H1 (cell line): ENCODE measurements at regions not wholly inside any gene's neighbourhood (a gene's known extent, or its start where the extent isn't known, plus 50 kb on each side); places are given as distances from the start of the nearest gene placed in this dataset.
A peak's percentile ranks its signal among the peaks of the same experiment; 100 is the strongest.

ENCODE experiments used
- CTCF ChIA-PET: fragments of 300-600 bp; sonication (Branson Sonifier 250); formaldehyde crosslinking; loops from one replicate; lab custom pipeline; 2021; ENCODE audit not compliant: partially characterized antibody; lab: Charles Lee
- POLR2A ChIA-PET: fragments of 300-600 bp; sonication (Branson Sonifier 250); formaldehyde crosslinking; loops from one replicate; lab custom pipeline; 2021; ENCODE audit warnings: inconsistent platforms; ENCODE audit not compliant: partially characterized antibody; lab: Charles Lee
- DNase-seq, 2 experiments: peaks; one replicate each; pipeline versions ENCODE4 v3.0.0 to v3.0.0-alpha.2; 2010 to 2022; ENCODE audit warnings: low spot score in 2 of 2, low read depth in 1 of 2, mixed read lengths in 1 of 2
- FAIRE-seq: peaks from 2 replicates; lab custom pipeline; 2011; peaks lifted over from hg19 to GRCh38; lab: Jason Lieb, UNC
- H2AFZ ChIP-seq: 2 replicates; pipeline ENCODE4 v1.8.1; 2012; ENCODE audit warnings: low read length, inconsistent platforms
- H2AK5ac ChIP-seq: 2 replicates; pipeline ENCODE4 v1.6.1; 2013; ENCODE audit warnings: low read depth, low read length
- H2BK120ac ChIP-seq: replicated peaks from 2 replicates; pipeline ENCODE3; 2013; ENCODE audit warnings: low read depth, low read length, inconsistent platforms
- H2BK12ac ChIP-seq: 2 replicates; pipeline ENCODE4 v1.6.1; 2013; ENCODE audit warnings: low read depth, low read length
- H2BK15ac ChIP-seq: 2 replicates; pipeline ENCODE4 v1.6.1; 2013; ENCODE audit warnings: low read length
- H2BK20ac ChIP-seq: 2 replicates; pipeline ENCODE4 v1.6.1; 2013; ENCODE audit warnings: low read length
- H2BK5ac ChIP-seq: 2 replicates; pipeline ENCODE4 v1.6.1; 2013; ENCODE audit warnings: low read depth, low read length
- H3K14ac ChIP-seq: 2 replicates; pipeline ENCODE4 v1.6.1; 2013; ENCODE audit warnings: inconsistent platforms; ENCODE audit not compliant: insufficient read length
- H3K18ac ChIP-seq: 2 replicates; pipeline ENCODE4 v1.6.1; 2013; ENCODE audit warnings: low read length; ENCODE audit errors: extremely low read depth
- H3K23ac ChIP-seq: 2 replicates; pipeline ENCODE4 v1.6.1; 2013; ENCODE audit warnings: inconsistent platforms; ENCODE audit not compliant: insufficient read length
- H3K23me2 ChIP-seq: 2 replicates; pipeline ENCODE4 v1.6.1; 2013; ENCODE audit warnings: low read depth, low read length
- H3K27ac ChIP-seq: 2 replicates; pipeline ENCODE4 v1.6.1; 2011; ENCODE audit warnings: low read depth, low read length, inconsistent platforms
- H3K27me3 ChIP-seq, 4 experiments: replicated peaks in 1 of 4; 1 replicate in 1 of 4; 2 replicates in 3 of 4; pipeline versions ENCODE4 v1.6.1 to v1.8.1; 2011 to 2013; ENCODE audit warnings: low read length in 3 of 4, mild to moderate bottlenecking in 3 of 4, inconsistent platforms in 2 of 4, mixed read lengths in 2 of 4, moderate library complexity in 1 of 4; ENCODE audit not compliant: control insufficient read depth in 3 of 4, insufficient read depth in 3 of 4; ENCODE audit errors: extremely low read depth in 1 of 4
- H3K36me3 ChIP-seq, 4 experiments: 2 replicates each; pipeline versions ENCODE4 v1.6.1 to v1.8.1; 2011 to 2013; ENCODE audit warnings: mild to moderate bottlenecking in 4 of 4, low read length in 3 of 4, moderate library complexity in 2 of 4, control low read depth in 1 of 4, inconsistent platforms in 1 of 4; ENCODE audit not compliant: insufficient read depth in 4 of 4, control insufficient read depth in 2 of 4
- H3K4ac ChIP-seq: replicated peaks from 2 replicates; pipeline ENCODE3; 2013; ENCODE audit warnings: low read length, low read depth, mixed read lengths, inconsistent platforms; ENCODE audit not compliant: insufficient read length
- H3K4me1 ChIP-seq, 4 experiments: replicated peaks in 1 of 4; 1 replicate in 1 of 4; 2 replicates in 3 of 4; pipeline versions ENCODE4 v1.6.1 to v1.8.1; 2011 to 2013; ENCODE audit warnings: low read length in 3 of 4, inconsistent platforms in 2 of 4, mixed read lengths in 1 of 4; ENCODE audit not compliant: insufficient read depth in 4 of 4, control insufficient read depth in 3 of 4
- H3K4me2 ChIP-seq, 2 experiments: 2 replicates each; pipeline versions ENCODE4 v1.6.1 to v1.8.1; 2011 to 2013; ENCODE audit warnings: low read depth in 2 of 2, low read length in 2 of 2, control low read depth in 1 of 2, inconsistent platforms in 1 of 2, mild to moderate bottlenecking in 1 of 2; ENCODE audit not compliant: insufficient read depth in 1 of 2
- H3K4me3 ChIP-seq, 4 experiments: fragments of 200-600, 300-600 bp in 1 of 4; sonication (generic), shearing (Covaris generic), sonication (Bioruptor Twin) in 1 of 4; 2 replicates each; pipeline versions ENCODE4 v1.5.1 to v1.8.1; 2011 to 2016; ENCODE audit warnings: low read length in 4 of 4, low read depth in 3 of 4, control low read depth in 2 of 4, inconsistent platforms in 2 of 4, mild to moderate bottlenecking in 2 of 4, mixed read lengths in 1 of 4, moderate library complexity in 1 of 4; ENCODE audit not compliant: insufficient read depth in 2 of 4; ENCODE audit errors: extremely low read depth in 1 of 4
- H3K56ac ChIP-seq: replicated peaks from 2 replicates; pipeline ENCODE3; 2013; ENCODE audit warnings: low read depth, mild to moderate bottlenecking, mixed read lengths, low read length, inconsistent platforms; ENCODE audit not compliant: insufficient read length
- H3K79me1 ChIP-seq: 2 replicates; pipeline ENCODE4 v1.6.1; 2013; ENCODE audit warnings: low read depth, low read length, control low read depth
- H3K79me2 ChIP-seq, 2 experiments: 2 replicates each; pipeline versions ENCODE4 v1.6.1 to v1.8.1; 2012 to 2013; ENCODE audit warnings: low read length in 2 of 2, mild to moderate bottlenecking in 2 of 2, inconsistent platforms in 1 of 2; ENCODE audit not compliant: insufficient read depth in 2 of 2, control insufficient read depth in 1 of 2
- H3K9ac ChIP-seq, 4 experiments: replicated peaks in 1 of 4; 1 replicate in 1 of 4; 2 replicates in 3 of 4; pipeline versions ENCODE4 v1.6.1 to v1.8.1; 2011 to 2013; ENCODE audit warnings: low read depth in 3 of 4, low read length in 3 of 4, control low read depth in 2 of 4, mild to moderate bottlenecking in 2 of 4, moderate library complexity in 2 of 4, inconsistent platforms in 1 of 4; ENCODE audit errors: extremely low read depth in 1 of 4
- H3K9me3 ChIP-seq, 2 experiments: 2 replicates each; pipeline versions ENCODE4 v1.6.1 to v1.8.1; 2012 to 2013; ENCODE audit warnings: mild to moderate bottlenecking in 2 of 2, moderate library complexity in 2 of 2, control low read depth in 1 of 2, inconsistent platforms in 1 of 2, low read depth in 1 of 2, low read length in 1 of 2, mixed read lengths in 1 of 2; ENCODE audit not compliant: insufficient read depth in 2 of 2
- H4K20me1 ChIP-seq, 2 experiments: replicated peaks in 1 of 2; 2 replicates each; pipeline versions ENCODE3 to v1.8.1; 2011 to 2013; ENCODE audit warnings: inconsistent platforms in 2 of 2, low read length in 2 of 2, mild to moderate bottlenecking in 1 of 2; ENCODE audit not compliant: insufficient read depth in 2 of 2, control insufficient read depth in 1 of 2
- H4K5ac ChIP-seq: 2 replicates; pipeline ENCODE4 v1.6.1; 2013; ENCODE audit warnings: low read length, low read depth, mixed read lengths, inconsistent platforms; ENCODE audit not compliant: insufficient read length
- H4K8ac ChIP-seq: 2 replicates; pipeline ENCODE4 v1.8.0; 2013; ENCODE audit warnings: mild to moderate bottlenecking, moderate library complexity, low read length, inconsistent platforms; ENCODE audit not compliant: insufficient read depth; ENCODE audit errors: extremely low read depth
- H4K91ac ChIP-seq: replicated peaks from 2 replicates; pipeline ENCODE3; 2013; ENCODE audit warnings: low read length, mixed read lengths, inconsistent platforms; ENCODE audit not compliant: insufficient read length
- RAD21 ChIP-seq, 2 experiments: IDR thresholded peaks in 1 of 2; conservative IDR thresholded peaks in 1 of 2; 2 replicates each; pipeline ENCODE4 v1.6.1; 2011; ENCODE audit warnings: low read depth in 2 of 2, low read length in 2 of 2, improper control_type of control experiment in 1 of 2, inconsistent platforms in 1 of 2, mild to moderate bottlenecking in 1 of 2, moderate library complexity in 1 of 2
- SP1 ChIP-seq: IDR thresholded peaks from 2 replicates; pipeline ENCODE4 v1.6.1; 2011; ENCODE audit warnings: low read depth, low read length
- WGBS, 2 experiments: shearing (Covaris generic) in 1 of 2; methylation state at CpG; one replicate each; pipeline versions ENCODE4 v1.1.6 to v1.1.7; 2013 to 2015; ENCODE audit warnings: low lambda C conversion rate in 2 of 2, mixed read lengths in 2 of 2, inconsistent platforms in 1 of 2, low coverage in 1 of 2, missing lambda C conversion rate in 1 of 2; ENCODE audit not compliant: insufficient replicate concordance in 2 of 2, insufficient coverage in 1 of 2, insufficient read length in 1 of 2; ENCODE audit errors: extremely low coverage in 1 of 2, missing lambda C conversion rate in 1 of 2; 5-methylcytosine and 5-hydroxymethylcytosine counted together
- TF ChIP-seq, protein P1 (sequence below), 3 experiments: IDR thresholded peaks; 1 replicate in 2 of 3; 2 replicates in 1 of 3; pipeline versions ENCODE4 v1.5.1 to v1.6.1; 2011; ENCODE audit warnings: low read length in 3 of 3, mild to moderate bottlenecking in 3 of 3, inconsistent platforms in 2 of 3, low read depth in 1 of 3, moderate library complexity in 1 of 3; ENCODE audit not compliant: insufficient read depth in 1 of 3; ENCODE audit errors: control extremely low read depth in 1 of 3

DNA sequence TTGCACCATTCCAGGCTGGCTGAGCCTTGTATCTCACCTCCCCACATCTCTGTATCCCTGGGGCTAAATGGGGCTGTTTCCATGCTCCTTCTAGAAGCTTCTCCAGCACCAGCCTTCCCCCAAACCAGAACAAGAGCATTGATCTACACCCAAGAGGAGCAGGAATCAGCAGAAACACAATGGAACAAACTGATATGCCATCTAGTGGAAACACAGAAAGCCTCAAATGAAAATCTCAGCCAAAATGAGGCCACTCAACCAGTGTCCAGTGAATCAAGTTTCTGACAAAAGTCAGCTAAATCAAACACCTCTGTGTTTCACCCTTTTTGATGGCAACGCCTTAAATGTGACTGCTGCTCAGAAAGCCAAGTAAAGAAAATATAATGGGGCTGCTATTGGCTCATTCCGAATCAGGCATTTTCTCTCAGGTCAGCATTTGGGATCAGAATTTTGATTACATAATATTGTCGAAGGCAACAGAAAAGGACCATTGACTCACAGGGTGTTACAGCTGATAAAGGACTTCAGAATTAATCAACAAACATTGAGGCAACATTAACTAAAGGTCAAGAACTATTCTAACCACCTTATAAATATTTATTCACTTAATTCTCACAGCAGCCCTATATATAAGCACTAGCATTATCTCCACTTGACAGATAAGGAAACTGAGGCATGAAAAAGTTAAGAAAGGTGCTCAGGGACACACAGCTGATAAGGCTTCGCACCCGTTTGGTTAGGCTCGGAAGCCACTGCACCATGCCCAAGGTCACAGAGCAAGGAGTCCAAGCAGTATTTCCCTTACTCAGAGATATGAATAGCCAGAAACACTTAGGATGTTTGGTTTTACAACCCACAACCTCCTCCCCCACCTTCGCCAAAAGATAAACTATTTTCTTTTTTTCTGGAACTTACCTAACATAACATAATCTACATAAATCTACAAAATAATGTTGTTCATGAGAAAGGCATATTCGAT is 85.8 kb upstream of the KCNJ15 start:
- H3K4me1 ChIP-seq: peaks cover 2 to 10% (median 6%) of the 10 kb centered on the region in 4 experiments; a peak in 5 of 7 replicates
- ChIA-PET POLR2A (interaction anchor here (0.8 to 1.8 kb wide), 3 partner anchors 44 to 182 kb away, joined by 3 to 7 read pairs (median 4); no protein-coding TSS in a partner anchor), CTCF (interaction anchor here (0.6 to 12.0 kb wide), 39 partner anchors 9 to 639 kb away, joined by 3 to 366 read pairs (median 4); no protein-coding TSS in a partner anchor)
- peak overlapping the region; percentile 71; the same call in 1 of the 2 replicates for H2AFZ ChIP-seq
- no peaks in the 10 kb centered on the region; a peak in 1 of 7 replicates for H3K27me3 ChIP-seq
- H4K8ac ChIP-seq: no peak overlapping the region
- H3K4me2 ChIP-seq: peak overlapping the region in 1 of 2 experiments; percentile 51; a peak in 2 of 4 replicates
- H4K20me1 ChIP-seq: no peaks in the 10 kb centered on the region
- H2BK20ac ChIP-seq: peak overlapping the region; percentile 77; the same call in 1 of the 2 replicates
- H3K9ac ChIP-seq: no peak overlapping the region
- no peaks in the 10 kb centered on the region for H3K23me2 ChIP-seq
- H3K14ac ChIP-seq: no peak overlapping the region
- H2BK5ac ChIP-seq: peak overlapping the region; percentile 16; the same call in 1 of the 2 replicates
- FAIRE-seq: no peak
- no peak overlapping the region for H2BK15ac ChIP-seq
- H3K79me1 ChIP-seq: no peaks in the 10 kb centered on the region
- H3K56ac ChIP-seq: no peak overlapping the region
- 0 out of 8 replicates have a peak overlapping the region, but pooled peaks of 1 of the 4 experiments have one; percentile 7 for H3K4me3 ChIP-seq
- no peaks in the 10 kb centered on the region for H3K79me2 ChIP-seq
- no peak overlapping the region for H3K4ac ChIP-seq
- 70% methylated on average over 8 of the region's 8 CpGs; no CpG with 5 or more reads in 1 of the 2 experiments for WGBS, 2 experiments
- H2AK5ac ChIP-seq: no peak overlapping the region
- peak overlapping the region; percentile 32; the same call in 1 of the 2 replicates for H3K27ac ChIP-seq
- no peaks in the 10 kb centered on the region for H3K9me3 ChIP-seq
- TF ChIP-seq, protein P1, sequence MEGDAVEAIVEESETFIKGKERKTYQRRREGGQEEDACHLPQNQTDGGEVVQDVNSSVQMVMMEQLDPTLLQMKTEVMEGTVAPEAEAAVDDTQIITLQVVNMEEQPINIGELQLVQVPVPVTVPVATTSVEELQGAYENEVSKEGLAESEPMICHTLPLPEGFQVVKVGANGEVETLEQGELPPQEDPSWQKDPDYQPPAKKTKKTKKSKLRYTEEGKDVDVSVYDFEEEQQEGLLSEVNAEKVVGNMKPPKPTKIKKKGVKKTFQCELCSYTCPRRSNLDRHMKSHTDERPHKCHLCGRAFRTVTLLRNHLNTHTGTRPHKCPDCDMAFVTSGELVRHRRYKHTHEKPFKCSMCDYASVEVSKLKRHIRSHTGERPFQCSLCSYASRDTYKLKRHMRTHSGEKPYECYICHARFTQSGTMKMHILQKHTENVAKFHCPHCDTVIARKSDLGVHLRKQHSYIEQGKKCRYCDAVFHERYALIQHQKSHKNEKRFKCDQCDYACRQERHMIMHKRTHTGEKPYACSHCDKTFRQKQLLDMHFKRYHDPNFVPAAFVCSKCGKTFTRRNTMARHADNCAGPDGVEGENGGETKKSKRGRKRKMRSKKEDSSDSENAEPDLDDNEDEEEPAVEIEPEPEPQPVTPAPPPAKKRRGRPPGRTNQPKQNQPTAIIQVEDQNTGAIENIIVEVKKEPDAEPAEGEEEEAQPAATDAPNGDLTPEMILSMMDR (IDR thresholded peaks at IDR 0.05; ENCODE audit: control extremely low read depth in 1 of 3, insufficient read depth in 1 of 3, low read depth in 1 of 3, low read length in 3 of 3): peak in 1 of 3 experiments; percentile 41; a peak in 1 of 4 replicates
- TF ChIP-seq SP1 (no peak), RAD21 (IDR thresholded peaks at IDR 0.05 in 1 of 2, conservative IDR thresholded peaks at IDR 0.05 in 1 of 2; ENCODE audit: low read depth in 2 of 2, low read length in 2 of 2) (peak; percentile 11 to 16; a peak in 1 of 4 replicates)
- no peak overlapping the region for H3K18ac ChIP-seq
- peak overlapping the region; percentile 68 for H2BK120ac ChIP-seq
- peak overlapping the region; percentile 63 for H4K91ac ChIP-seq
- H3K23ac ChIP-seq: no peak overlapping the region
- peak overlapping the region; percentile 28; the same call in 1 of the 2 replicates for H2BK12ac ChIP-seq
- DNase-seq: peak in 1 of 2 experiments; percentile 51
- H3K36me3 ChIP-seq: no peaks in the 10 kb centered on the region
- no peak overlapping the region for H4K5ac ChIP-seq
